Progenitor cell of endocrine pancreas (in vitro differentiated cells): ENCODE measurements at regions not wholly inside any gene's neighbourhood (a gene's known extent, or its start where the extent isn't known, plus 50 kb on each side); places are given as distances from the start of the nearest gene placed in this dataset.

Source experiments
- DNase-seq: peaks from one replicate; pipeline ENCODE4 v3.0.0; 2021; ENCODE audit warnings: low spot score; ENCODE audit not compliant: unreplicated experiment
- H3K27ac Mint-ChIP-seq: 2 replicates; pipeline ENCODE4 v1.8.0; 2021; ENCODE audit warnings: mild to moderate bottlenecking, moderate library complexity, mixed read lengths
- H3K27me3 Mint-ChIP-seq: 2 replicates; pipeline ENCODE4 v1.8.0; 2021; ENCODE audit warnings: mixed read lengths
- H3K36me3 Mint-ChIP-seq: 2 replicates; pipeline ENCODE4 v1.8.0; 2022; ENCODE audit warnings: mixed read lengths; ENCODE audit not compliant: insufficient read depth
- H3K4me1 Mint-ChIP-seq: 2 replicates; pipeline ENCODE4 v1.8.0; 2021; ENCODE audit warnings: low read depth, mixed read lengths
- H3K4me3 Mint-ChIP-seq: 2 replicates; pipeline ENCODE4 v1.8.0; 2021; ENCODE audit warnings: low read depth, mild to moderate bottlenecking, moderate library complexity, mixed read lengths
- H3K9me3 Mint-ChIP-seq: 2 replicates; pipeline ENCODE4 v1.8.0; 2021; ENCODE audit warnings: low read depth, mixed read lengths
- CTCF ChIP-seq: fragments of 200-600 bp; sonication (generic); IDR thresholded peaks from one replicate; pipeline ENCODE4 v1.5.0; 2021; ENCODE audit warnings: antibody characterized with exemption, mild to moderate bottlenecking; ENCODE audit not compliant: unreplicated experiment

- peaks cover 3% of the 10 kb centered on the region for H3K27me3 Mint-ChIP-seq
- H3K4me3 Mint-ChIP-seq, result no peak overlapping the region
- H3K9me3 Mint-ChIP-seq, result no peaks in the 10 kb centered on the region
- H3K36me3 Mint-ChIP-seq, result no peaks in the 10 kb centered on the region
- no peak overlapping the region for H3K27ac Mint-ChIP-seq
- no peaks in the 10 kb centered on the region for H3K4me1 Mint-ChIP-seq
- no peak for DNase-seq
- TF ChIP-seq CTCF, result no peak
Observed at GRCh38 chr9:120264528-120264927, 315.4 kb downstream of the CDK5RAP2 start.

GRCh38 chr9:120263836-120264235 is 316.1 kb downstream of the CDK5RAP2 start:
- Mint-ChIP-seq H3K27ac (no peak overlapping the region), H3K36me3 (no peaks in the 10 kb centered on the region), H3K4me3 (no peak overlapping the region), H3K27me3 (peaks cover 3% of the 10 kb centered on the region), H3K4me1 (no peaks in the 10 kb centered on the region), H3K9me3 (no peaks in the 10 kb centered on the region)
- DNase-seq, result no peak
- TF ChIP-seq CTCF, result no peak

GRCh38 chr9:120261419-120261818 is 318.5 kb downstream of the CDK5RAP2 start:
- H3K4me3 Mint-ChIP-seq, result no peak overlapping the region
- no peak overlapping the region for H3K27ac Mint-ChIP-seq
- no peaks in the 10 kb centered on the region for H3K9me3 Mint-ChIP-seq
- TF ChIP-seq CTCF, result no peak
- no peaks in the 10 kb centered on the region for H3K4me1 Mint-ChIP-seq
- DNase-seq, result no peak
- H3K36me3 Mint-ChIP-seq, result no peaks in the 10 kb centered on the region
- H3K27me3 Mint-ChIP-seq, result peaks cover 4% of the 10 kb centered on the region

- Mint-ChIP-seq H3K27me3 (peaks cover 14% of the 10 kb centered on the region), H3K27ac (no peak overlapping the region), H3K4me1 (no peaks in the 10 kb centered on the region), H3K4me3 (no peak overlapping the region), H3K36me3 (no peaks in the 10 kb centered on the region), H3K9me3 (no peaks in the 10 kb centered on the region)
- no peak for TF ChIP-seq CTCF
- no peak for DNase-seq
Observed at GRCh38 chr9:120259100-120259499, 320.9 kb downstream of the CDK5RAP2 start.

- no peaks in the 10 kb centered on the region for H3K36me3 Mint-ChIP-seq
- H3K4me1 Mint-ChIP-seq, result no peaks in the 10 kb centered on the region
- DNase-seq, result no peak
- H3K4me3 Mint-ChIP-seq, result no peak overlapping the region
- no peak for TF ChIP-seq CTCF
- no peak overlapping the region for H3K27ac Mint-ChIP-seq
- H3K27me3 Mint-ChIP-seq, result peaks cover 19% of the 10 kb centered on the region
- H3K9me3 Mint-ChIP-seq, result no peaks in the 10 kb centered on the region
Observed at GRCh38 chr9:120258096-120258495, 321.9 kb downstream of the CDK5RAP2 start.
